HFFc6 (cell line): ENCODE measurements at regions not wholly inside any gene's neighbourhood (a gene's known extent, or its start where the extent isn't known, plus 50 kb on each side); places are given as distances from the start of the nearest gene placed in this dataset.

Source experiments
- DNase-seq: peaks from one replicate; pipeline ENCODE4 v3.0.0-alpha.2; 2018
- H3K27ac Mint-ChIP-seq: 2 replicates; pipeline ENCODE4 v1.8.0; 2020; ENCODE audit warnings: mild to moderate bottlenecking, mixed read lengths
- H3K27me3 Mint-ChIP-seq: 2 replicates; pipeline ENCODE4 v1.8.0; 2021; ENCODE audit warnings: mild to moderate bottlenecking, moderate library complexity, mixed read lengths; ENCODE audit not compliant: insufficient read depth
- H3K36me3 Mint-ChIP-seq: 2 replicates; pipeline ENCODE4 v1.8.0; 2021; ENCODE audit warnings: low read depth, mixed read lengths
- H3K4me1 Mint-ChIP-seq: 2 replicates; pipeline ENCODE4 v1.8.0; 2020; ENCODE audit warnings: low read depth, mixed read lengths
- H3K4me3 Mint-ChIP-seq: 2 replicates; pipeline ENCODE4 v1.8.0; 2020; ENCODE audit warnings: mild to moderate bottlenecking, moderate library complexity, mixed read lengths
- H3K9me3 Mint-ChIP-seq: 2 replicates; pipeline ENCODE4 v1.8.0; 2020; ENCODE audit warnings: mild to moderate bottlenecking, mixed read lengths
- CTCF ChIP-seq: fragments of 200-600 bp; sonication (generic); IDR thresholded peaks from 2 replicates; pipeline ENCODE4 v1.5.0; 2021; ENCODE audit warnings: antibody characterized with exemption, mild to moderate bottlenecking

GRCh38 chr20:24827603-24828295, 121.3 kb upstream of the CST7 start:
- no peak for DNase-seq
- TF ChIP-seq CTCF: no peak
- Mint-ChIP-seq H3K27ac (no peak overlapping the region), H3K4me3 (no peak overlapping the region), H3K27me3 (peaks cover 26% of the 10 kb centered on the region), H3K36me3 (no peaks in the 10 kb centered on the region), H3K9me3 (no peaks in the 10 kb centered on the region), H3K4me1 (peaks cover 14% of the 10 kb centered on the region; the same call in 1 of the 2 replicates)

- H3K36me3 Mint-ChIP-seq: no peaks in the 10 kb centered on the region
- no peak for DNase-seq
Measured at GRCh38 chr20:24828992-24829648, 119.9 kb upstream of the CST7 start.

GRCh38 chr20:24829649-24830370, 119.3 kb upstream of the CST7 start:
- no peak for TF ChIP-seq CTCF
- Mint-ChIP-seq H3K36me3 (no peaks in the 10 kb centered on the region), H3K9me3 (no peaks in the 10 kb centered on the region), H3K4me3 (no peak overlapping the region), H3K27ac (no peak overlapping the region), H3K4me1 (peaks cover 14% of the 10 kb centered on the region; the same call in 1 of the 2 replicates), H3K27me3 (peaks cover 20% of the 10 kb centered on the region)
- DNase-seq: no peak

More at GRCh38 chr20:24828992-24829648, 119.9 kb upstream of the CST7 start:
- Mint-ChIP-seq H3K27me3 (peaks cover 19% of the 10 kb centered on the region), H3K4me3 (no peak overlapping the region), H3K9me3 (no peaks in the 10 kb centered on the region), H3K27ac (no peak overlapping the region), H3K4me1 (peaks cover 14% of the 10 kb centered on the region; the same call in 1 of the 2 replicates)
- no peak for TF ChIP-seq CTCF

- no peak overlapping the region for H3K4me3 Mint-ChIP-seq
- peaks cover 19% of the 10 kb centered on the region for H3K27me3 Mint-ChIP-seq
- no peak for DNase-seq
- H3K36me3 Mint-ChIP-seq: no peaks in the 10 kb centered on the region
- peaks cover 14% of the 10 kb centered on the region; the same call in 1 of the 2 replicates for H3K4me1 Mint-ChIP-seq
- H3K9me3 Mint-ChIP-seq: no peaks in the 10 kb centered on the region
- TF ChIP-seq CTCF: no peak
- no peak overlapping the region for H3K27ac Mint-ChIP-seq
Measured at GRCh38 chr20:24830649-24831048, 118.4 kb upstream of the CST7 start.

GRCh38 chr20:24831232-24831631, 117.8 kb upstream of the CST7 start:
- TF ChIP-seq CTCF: no peak

More at GRCh38 chr20:24831232-24831631, 117.8 kb upstream of the CST7 start:
- peaks cover 19% of the 10 kb centered on the region for H3K27me3 Mint-ChIP-seq
- H3K4me3 Mint-ChIP-seq: no peak overlapping the region
- H3K36me3 Mint-ChIP-seq: no peaks in the 10 kb centered on the region
- H3K9me3 Mint-ChIP-seq: no peaks in the 10 kb centered on the region
- no peak for DNase-seq
- H3K4me1 Mint-ChIP-seq: peaks cover 14% of the 10 kb centered on the region; the same call in 1 of the 2 replicates
- no peak overlapping the region for H3K27ac Mint-ChIP-seq
